H1 (cell line): ENCODE measurements at regions not wholly inside any gene's neighbourhood (a gene's known extent, or its start where the extent isn't known, plus 50 kb on each side); places are given as distances from the start of the nearest gene placed in this dataset.

ENCODE experiments used
- ATF2 ChIP-seq: IDR thresholded peaks from 2 replicates; pipeline ENCODE4 v1.6.1; 2012; ENCODE audit warnings: low read length, inconsistent platforms
- CTBP2 ChIP-seq: IDR thresholded peaks from 2 replicates; pipeline ENCODE4 v1.7.0; 2011; ENCODE audit warnings: borderline replicate concordance, mild to moderate bottlenecking, moderate library complexity, mixed read lengths, low read length; ENCODE audit not compliant: insufficient read depth, insufficient read length
- KDM4A ChIP-seq: IDR thresholded peaks from one replicate; pipeline ENCODE4 v1.7.1; 2012; ENCODE audit warnings: low read depth, mild to moderate bottlenecking, moderate library complexity, low read length, inconsistent platforms; ENCODE audit not compliant: severe bottlenecking
- MAFK ChIP-seq: IDR thresholded peaks from 2 replicates; pipeline ENCODE4 v1.6.1; 2012; ENCODE audit warnings: low read depth, mild to moderate bottlenecking, improper control_type of control experiment, low read length
- MAX ChIP-seq: IDR thresholded peaks from 2 replicates; pipeline ENCODE4 v1.6.1; 2012; ENCODE audit warnings: inconsistent platforms
- PHF8 ChIP-seq: fragments of 200-600 bp; sonication (generic); conservative IDR thresholded peaks from 2 replicates; pipeline ENCODE4 v1.7.1; 2012; ENCODE audit warnings: low read depth, mild to moderate bottlenecking, inconsistent platforms, low read length, moderate library complexity
- RBBP5 ChIP-seq: IDR thresholded peaks from 2 replicates; pipeline ENCODE4 v1.7.1; 2012; ENCODE audit warnings: low read depth, mild to moderate bottlenecking, inconsistent platforms, low read length, moderate library complexity, borderline replicate concordance
- RNF2 ChIP-seq: fragments of 200-900, 300-1000 bp; sonication (generic); IDR thresholded peaks from 2 replicates; pipeline ENCODE4 v1.7.1; 2016; ENCODE audit warnings: borderline replicate concordance, low read depth, mild to moderate bottlenecking, antibody characterized with exemption, low read length; ENCODE audit not compliant: poor library complexity, severe bottlenecking; ENCODE audit errors: missing control alignments
- SUZ12 ChIP-seq: fragments of 200-600 bp; sonication (generic); IDR thresholded peaks from 2 replicates; pipeline ENCODE4 v1.6.1; 2012; ENCODE audit warnings: mild to moderate bottlenecking, inconsistent platforms, low read length, moderate library complexity, mixed read lengths
- TEAD4 ChIP-seq: IDR thresholded peaks from 2 replicates; pipeline ENCODE4 v1.6.1; 2012; ENCODE audit warnings: low read depth, low read length, inconsistent platforms, mixed read lengths

GRCh38 chr9:25480696-25481095, 197.5 kb downstream of the TUSC1 start (continued):
- TF ChIP-seq MAX = no peak
- no peak for TF ChIP-seq ATF2
- no peak for TF ChIP-seq TEAD4
- no peak for TF ChIP-seq KDM4A
- TF ChIP-seq SUZ12 = no peak
- TF ChIP-seq CTBP2 = no peak
- TF ChIP-seq PHF8 = no peak
- no peak for TF ChIP-seq MAFK
- TF ChIP-seq RNF2 = no peak
- TF ChIP-seq RBBP5 = no peak
